PC-3 (cell line): ENCODE measurements at regions not wholly inside any gene's neighbourhood (a gene's known extent, or its start where the extent isn't known, plus 50 kb on each side); places are given as distances from the start of the nearest gene placed in this dataset.
A peak's percentile ranks its signal among the peaks of the same experiment; 100 is the strongest.
"Not testable (repeated sequence)": the region's sequence is repeated elsewhere in the genome, so short reads cannot be mapped to it uniquely, and the experiment has no call there.

Experiments used
- ATAC-seq: fragments of 200-7000 bp; cut with Tn5 transposase; 2 replicates; pipeline ENCODE4 v1.9.1; 2020; ENCODE audit warnings: mild to moderate bottlenecking, moderate library complexity
- BruUV-seq: library from RNA; stranded (reverse); fragments of 400-500 nt; replicated peaks from 2 replicates; lab custom pipeline; 2021; lab: Mats Ljungman, UMichigan
- CTCF ChIA-PET: fragments of 300-600 bp; sonication (Branson Sonifier 250); formaldehyde crosslinking; loops from one replicate; lab custom pipeline; 2022; ENCODE audit warnings: antibody characterized with exemption; lab: Charles Lee
- POLR2A ChIA-PET: fragments of 300-600 bp; sonication (Branson Sonifier 250); formaldehyde crosslinking; loops from one replicate; lab custom pipeline; 2022; ENCODE audit warnings: antibody characterized with exemption; ENCODE audit not compliant: unreplicated experiment; lab: Charles Lee
- DNase-seq: peaks from one replicate; pipeline ENCODE4 v3.0.0-alpha.2; 2015
- H2AFZ ChIP-seq: fragments of 300-600 bp; sonication (generic); 2 replicates; pipeline ENCODE4 v1.6.0; 2016; ENCODE audit warnings: antibody characterized with exemption, low read length
- H3F3A ChIP-seq: fragments of 300-600 bp; sonication (generic); one replicate; pipeline ENCODE4 v1.6.0; 2017; ENCODE audit warnings: antibody characterized with exemption, low read length, control low read depth, mild to moderate bottlenecking; ENCODE audit not compliant: unreplicated experiment
- H3K27ac ChIP-seq: fragments of 300-600 bp; sonication (generic); 2 replicates; pipeline ENCODE4 v1.5.1; 2016; ENCODE audit warnings: mild to moderate bottlenecking, low read length
- H3K27me3 ChIP-seq: fragments of 300-600 bp; sonication (generic); 2 replicates; pipeline ENCODE4 v1.6.1; 2016; ENCODE audit warnings: low read length, mixed read lengths
- H3K36me3 ChIP-seq: fragments of 300-600 bp; sonication (generic); 2 replicates; pipeline ENCODE4 v1.6.1; 2016; ENCODE audit warnings: low read depth, mixed run types, low read length, mixed read lengths
- H3K4me1 ChIP-seq: fragments of 300-600 bp; sonication (generic); 2 replicates; pipeline ENCODE4 v1.5.1; 2016; ENCODE audit warnings: low read length; ENCODE audit not compliant: insufficient read depth
- H3K4me2 ChIP-seq: fragments of 300-600 bp; sonication (generic); 2 replicates; pipeline ENCODE4 v1.6.0; 2016; ENCODE audit warnings: low read length
- H3K4me3 ChIP-seq: fragments of 300-600 bp; sonication (generic); 2 replicates; pipeline ENCODE4 v1.5.1; 2016; ENCODE audit warnings: mild to moderate bottlenecking, low read length, mixed read lengths
- H3K79me2 ChIP-seq: fragments of 300-600 bp; sonication (generic); 2 replicates; pipeline ENCODE4 v1.6.1; 2017; ENCODE audit warnings: low read length, mixed read lengths
- H3K9ac ChIP-seq: fragments of 300-600 bp; sonication (generic); 2 replicates; pipeline ENCODE4 v1.6.0; 2016; ENCODE audit warnings: mild to moderate bottlenecking, low read length
- H3K9me2 ChIP-seq: fragments of 300-600 bp; sonication (generic); replicated peaks from 2 replicates; pipeline ENCODE4 v1.6.1; 2016; ENCODE audit warnings: mixed run types, low read length, mixed read lengths
- H3K9me3 ChIP-seq: fragments of 300-600 bp; sonication (generic); 2 replicates; pipeline ENCODE4 v1.6.1; 2016; ENCODE audit warnings: low read length, mixed read lengths
- H4K20me1 ChIP-seq: fragments of 300-600 bp; sonication (generic); 2 replicates; pipeline ENCODE4 v1.6.1; 2016; ENCODE audit warnings: low read length, mixed read lengths
- EZH2 ChIP-seq: fragments of 300-600 bp; sonication (generic); IDR thresholded peaks from one replicate; pipeline ENCODE4 v1.6.1; 2017; ENCODE audit warnings: antibody characterized with exemption, mild to moderate bottlenecking, low read length; ENCODE audit not compliant: unreplicated experiment
- EZH2phosphoT487 ChIP-seq: fragments of 300-600 bp; sonication (generic); IDR thresholded peaks from 2 replicates; pipeline ENCODE4 v1.6.1; 2018; ENCODE audit warnings: mild to moderate bottlenecking, antibody characterized with exemption, low read length, borderline replicate concordance
- intact Hi-C: fragments of 100-400 bp; cut with micrococcal nuclease; formaldehyde crosslinking; loops from 2 replicates; pipeline ENCODE4 v1.9.0; 2023
- TF ChIP-seq, protein P1 (sequence below): fragments of 300-600 bp; sonication (generic); conservative IDR thresholded peaks from 2 replicates; pipeline ENCODE4 v1.5.1; 2017; ENCODE audit warnings: antibody characterized with exemption, low read depth, mild to moderate bottlenecking, low read length

DNA sequence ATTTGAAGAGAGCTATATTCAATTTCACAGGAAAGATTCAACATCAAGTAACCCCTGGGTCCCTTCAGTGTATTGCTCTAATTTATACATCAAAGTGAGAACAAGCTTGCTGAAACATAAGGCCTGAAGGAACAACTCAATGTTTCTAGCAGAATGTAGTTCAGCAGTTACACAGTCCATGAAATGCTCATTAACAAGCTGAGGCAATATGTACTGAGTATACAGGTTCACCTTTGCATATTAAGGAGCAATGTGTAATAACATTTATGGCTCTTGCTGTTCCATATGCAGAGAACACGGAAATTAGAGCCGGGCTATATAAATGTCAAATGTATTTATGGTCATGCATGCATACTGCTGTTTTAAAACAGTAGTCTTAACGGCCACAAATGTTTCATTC lies 338.5 kb downstream of the PCDH11X start:
- BruUV-seq, H3K4me3 ChIP-seq, H3K4me2 ChIP-seq, DNase-seq, intact Hi-C loops, CTCF ChIA-PET, H4K20me1 ChIP-seq, ATAC-seq, H2AFZ ChIP-seq, H3K9me3 ChIP-seq, H3K9ac ChIP-seq, H3K27ac ChIP-seq, H3K9me2 ChIP-seq, H3K4me1 ChIP-seq, H3K79me2 ChIP-seq, H3K36me3 ChIP-seq, H3F3A ChIP-seq, H3K27me3 ChIP-seq, POLR2A ChIA-PET: not testable (repeated sequence)

DNA sequence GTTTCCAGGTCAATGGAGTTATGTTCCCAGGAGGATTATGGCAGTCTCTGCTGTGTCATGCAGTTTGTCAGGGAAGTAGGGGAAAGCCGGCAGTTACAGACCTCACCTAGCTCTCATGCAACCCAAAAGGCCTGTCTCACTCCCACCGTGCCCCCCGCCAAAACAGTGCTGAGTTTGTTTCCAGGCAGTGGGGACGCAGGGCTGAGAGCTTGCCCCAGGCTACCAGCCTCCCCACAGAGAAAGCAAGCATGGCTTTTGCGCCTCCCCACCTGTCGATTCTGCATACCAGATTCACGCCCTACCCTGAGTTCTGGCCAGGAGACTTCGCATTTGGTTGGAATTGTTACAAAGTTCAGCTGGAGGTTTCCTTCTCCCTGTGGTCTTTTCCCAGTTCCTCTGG lies 383.9 kb downstream of the PCDH11X start:
- H4K20me1 ChIP-seq, BruUV-seq, H3K27ac ChIP-seq, H3K79me2 ChIP-seq, CTCF ChIA-PET, ATAC-seq, H3K4me2 ChIP-seq, H3K4me3 ChIP-seq, H2AFZ ChIP-seq, H3F3A ChIP-seq, DNase-seq, H3K27me3 ChIP-seq, H3K9me2 ChIP-seq, intact Hi-C loops, H3K9me3 ChIP-seq, POLR2A ChIA-PET, H3K4me1 ChIP-seq, H3K36me3 ChIP-seq, H3K9ac ChIP-seq: not testable (repeated sequence)

DNA sequence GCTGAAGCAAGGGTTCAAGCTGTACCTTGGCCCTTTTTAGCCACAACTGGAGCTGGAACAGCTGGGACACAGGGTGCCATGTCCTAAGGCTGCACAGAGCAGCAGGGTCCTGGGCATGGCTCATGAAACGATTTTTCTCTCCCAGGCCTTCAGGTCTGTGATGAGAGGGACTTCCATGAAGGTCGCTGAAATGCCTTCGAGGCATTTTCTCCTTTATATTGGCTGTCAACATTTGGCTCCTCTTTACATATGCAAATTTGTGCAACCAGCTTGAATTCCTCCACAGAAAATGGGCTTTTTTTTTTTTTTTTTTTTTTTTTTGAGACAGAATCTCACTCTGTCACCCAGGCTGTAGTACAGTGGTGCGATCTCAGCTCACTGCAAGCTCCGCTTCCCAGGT lies 430.8 kb downstream of the PCDH11X start:
- intact Hi-C loops, result no loop called here
- POLR2A ChIA-PET, result no interaction called here
- CTCF ChIA-PET, result no interaction called here

DNA sequence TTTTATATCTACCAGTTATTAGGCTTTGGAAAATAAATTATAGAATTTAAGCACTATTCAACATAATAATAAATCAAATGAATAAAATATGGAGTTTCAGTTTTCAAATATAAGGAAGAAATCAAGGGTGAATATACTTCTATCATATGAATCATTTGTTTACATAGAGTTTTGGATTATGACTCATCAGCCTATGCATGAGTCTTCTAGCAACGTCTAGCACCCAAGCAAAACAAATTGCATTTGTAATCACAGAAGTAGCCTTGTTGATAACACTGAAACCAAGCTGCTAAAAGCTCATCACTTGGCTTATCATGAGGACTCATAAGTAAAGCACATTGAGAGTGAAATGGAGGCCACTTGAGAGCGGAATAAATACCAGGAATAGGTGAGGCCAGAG lies 434.6 kb downstream of the PCDH11X start:
- intact Hi-C loops, result no loop called here
- CTCF ChIA-PET, result no interaction called here
- POLR2A ChIA-PET, result no interaction called here
- BruUV-seq, result no TSS peak
- H3K27ac ChIP-seq, result peak overlapping the region; percentile 54
- H3F3A ChIP-seq, result no peaks in the 10 kb centered on the region
- TF ChIP-seq EZH2 (no peak), EZH2phosphoT487 (no peak)
- TF ChIP-seq, protein P1, sequence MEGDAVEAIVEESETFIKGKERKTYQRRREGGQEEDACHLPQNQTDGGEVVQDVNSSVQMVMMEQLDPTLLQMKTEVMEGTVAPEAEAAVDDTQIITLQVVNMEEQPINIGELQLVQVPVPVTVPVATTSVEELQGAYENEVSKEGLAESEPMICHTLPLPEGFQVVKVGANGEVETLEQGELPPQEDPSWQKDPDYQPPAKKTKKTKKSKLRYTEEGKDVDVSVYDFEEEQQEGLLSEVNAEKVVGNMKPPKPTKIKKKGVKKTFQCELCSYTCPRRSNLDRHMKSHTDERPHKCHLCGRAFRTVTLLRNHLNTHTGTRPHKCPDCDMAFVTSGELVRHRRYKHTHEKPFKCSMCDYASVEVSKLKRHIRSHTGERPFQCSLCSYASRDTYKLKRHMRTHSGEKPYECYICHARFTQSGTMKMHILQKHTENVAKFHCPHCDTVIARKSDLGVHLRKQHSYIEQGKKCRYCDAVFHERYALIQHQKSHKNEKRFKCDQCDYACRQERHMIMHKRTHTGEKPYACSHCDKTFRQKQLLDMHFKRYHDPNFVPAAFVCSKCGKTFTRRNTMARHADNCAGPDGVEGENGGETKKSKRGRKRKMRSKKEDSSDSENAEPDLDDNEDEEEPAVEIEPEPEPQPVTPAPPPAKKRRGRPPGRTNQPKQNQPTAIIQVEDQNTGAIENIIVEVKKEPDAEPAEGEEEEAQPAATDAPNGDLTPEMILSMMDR, result no peak
- H4K20me1 ChIP-seq, result no peaks in the 10 kb centered on the region
- DNase-seq (peak; percentile 70), ATAC-seq (peak; percentile 96)
- H3K9me3 ChIP-seq, result no peaks in the 10 kb centered on the region
- no peak overlapping the region for H3K4me3 ChIP-seq
- H2AFZ ChIP-seq, result no peak overlapping the region
- H3K9me2 ChIP-seq, result no peaks in the 10 kb centered on the region
- H3K9ac ChIP-seq, result no peak overlapping the region
- H3K27me3 ChIP-seq, result no peaks in the 10 kb centered on the region
- H3K4me2 ChIP-seq, result peak overlapping the region; percentile 21; the same call in 1 of the 2 replicates
- H3K79me2 ChIP-seq, result no peaks in the 10 kb centered on the region
- H3K36me3 ChIP-seq, result no peaks in the 10 kb centered on the region
- peaks cover 11% of the 10 kb centered on the region for H3K4me1 ChIP-seq

More for the DNA sequence above, 430.8 kb downstream of the PCDH11X start:
- no peaks in the 10 kb centered on the region for H3K36me3 ChIP-seq
- no peak overlapping the region for H3K9ac ChIP-seq
- H4K20me1 ChIP-seq, result no peaks in the 10 kb centered on the region
- no peak overlapping the region for H2AFZ ChIP-seq
- H3F3A ChIP-seq, result no peaks in the 10 kb centered on the region
- H3K27ac ChIP-seq, result no peak overlapping the region
- peaks cover 11% of the 10 kb centered on the region for H3K4me1 ChIP-seq
- no peaks in the 10 kb centered on the region for H3K9me2 ChIP-seq
- no peak overlapping the region for H3K4me3 ChIP-seq
- DNase-seq (no peak), ATAC-seq (no peak)
- TF ChIP-seq EZH2 (no peak), EZH2phosphoT487 (no peak)
- TF ChIP-seq, protein P1, result no peak
- BruUV-seq, result no TSS peak
- no peaks in the 10 kb centered on the region for H3K79me2 ChIP-seq
- no peaks in the 10 kb centered on the region for H3K9me3 ChIP-seq
- no peak overlapping the region for H3K4me2 ChIP-seq
- no peaks in the 10 kb centered on the region for H3K27me3 ChIP-seq

DNA sequence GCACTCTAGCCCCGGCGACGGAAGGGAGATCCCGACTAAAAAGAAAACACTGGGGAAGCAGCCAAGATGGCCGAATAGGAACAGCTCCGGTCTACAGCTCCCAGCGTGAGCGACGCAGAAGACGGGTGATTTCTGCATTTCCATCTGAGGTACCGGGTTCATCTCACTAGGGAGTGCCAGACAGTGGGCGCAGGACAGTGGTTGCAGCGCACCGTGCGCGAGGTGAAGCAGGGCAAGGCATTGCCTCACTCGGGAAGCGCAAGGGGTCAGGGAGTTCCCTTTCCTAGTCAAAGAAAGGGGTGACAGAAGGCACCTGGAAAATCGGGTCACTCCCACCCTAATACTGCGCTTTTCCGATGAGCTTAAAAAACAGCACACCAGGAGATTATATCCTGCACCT lies 435.8 kb downstream of the PCDH11X start:
- DNase-seq, H3K79me2 ChIP-seq, H3F3A ChIP-seq, POLR2A ChIA-PET, H4K20me1 ChIP-seq, H3K4me3 ChIP-seq, H3K9me3 ChIP-seq, H3K36me3 ChIP-seq, ATAC-seq, H3K9me2 ChIP-seq, H3K4me2 ChIP-seq, BruUV-seq, H3K27me3 ChIP-seq, H2AFZ ChIP-seq, intact Hi-C loops, CTCF ChIA-PET, H3K27ac ChIP-seq, H3K9ac ChIP-seq: not testable (repeated sequence)
- peaks cover 11% of the 10 kb centered on the region for H3K4me1 ChIP-seq
